Spinal cord (tissue), 9 donors: ENCODE measurements at regions not wholly inside any gene's neighbourhood (a gene's known extent, or its start where the extent isn't known, plus 50 kb on each side); places are given as distances from the start of the nearest gene placed in this dataset.

ENCODE experiments used
- DNase-seq, 6 donors: peaks; one replicate each; pipeline versions ENCODE4 v3.0.0 to v3.0.0-alpha.2; 2013 to 2015; ENCODE audit warnings: low spot score in 6 of 6, low read depth in 4 of 6
- H3K27ac ChIP-seq: one replicate; pipeline ENCODE4 v1.5.1; 2013; ENCODE audit warnings: low read depth, low read length, control low read depth
- H3K27me3 ChIP-seq: one replicate; pipeline ENCODE4 v1.6.1; 2013; ENCODE audit warnings: low read length; ENCODE audit not compliant: control insufficient read depth, insufficient read depth
- H3K36me3 ChIP-seq: one replicate; pipeline ENCODE4 v1.6.1; 2013; ENCODE audit warnings: low read length; ENCODE audit not compliant: control insufficient read depth, insufficient read depth
- H3K4me1 ChIP-seq: one replicate; pipeline ENCODE4 v1.6.1; 2013; ENCODE audit warnings: low read length; ENCODE audit not compliant: control insufficient read depth, insufficient read depth
- H3K4me3 ChIP-seq: one replicate; pipeline ENCODE4 v1.5.1; 2013; ENCODE audit warnings: low read depth, low read length, control low read depth
- H3K9me3 ChIP-seq: one replicate; pipeline ENCODE4 v1.6.1; 2013; ENCODE audit warnings: low read length; ENCODE audit not compliant: control insufficient read depth, insufficient read depth
- WGBS: methylation state at CpG from one replicate; pipeline ENCODE4 v1.1.5; 2013; ENCODE audit warnings: missing lambda C conversion rate; ENCODE audit not compliant: insufficient coverage; 5-methylcytosine and 5-hydroxymethylcytosine counted together
- donor health status: healthy.

GRCh38 chr4:64156253-64156652 is 253.0 kb downstream of the TECRL start:
- Histone ChIP-seq H3K27me3 (no peaks in the 10 kb centered on the region), H3K4me3 (no peak overlapping the region), H3K27ac (no peak overlapping the region), H3K9me3 (no peaks in the 10 kb centered on the region), H3K4me1 (no peaks in the 10 kb centered on the region), H3K36me3 (no peaks in the 10 kb centered on the region)
- no peak for DNase-seq

GRCh38 chr4:64146030-64146429 is 263.2 kb downstream of the TECRL start:
- H3K27ac ChIP-seq = no peak overlapping the region
- H3K4me3 ChIP-seq = no peak overlapping the region
- WGBS = 100% methylated on average over 1 of the region's 3 CpGs
- H3K36me3 ChIP-seq = no peaks in the 10 kb centered on the region
- DNase-seq = no peak
- no peaks in the 10 kb centered on the region for H3K4me1 ChIP-seq
- H3K9me3 ChIP-seq = peaks cover 2% of the 10 kb centered on the region
- no peaks in the 10 kb centered on the region for H3K27me3 ChIP-seq

- Histone ChIP-seq H3K27ac (no peak overlapping the region), H3K27me3 (no peaks in the 10 kb centered on the region), H3K36me3 (no peaks in the 10 kb centered on the region), H3K4me1 (no peaks in the 10 kb centered on the region), H3K4me3 (no peak overlapping the region), H3K9me3 (peaks cover 2% of the 10 kb centered on the region)
- no CpG with 5 or more reads among the region's 1 CpG for WGBS
- DNase-seq = peak in 1 of 6 donors; percentile 10
Measured at GRCh38 chr4:64144994-64145393, 264.3 kb downstream of the TECRL start.

- Histone ChIP-seq H3K27ac (no peak overlapping the region), H3K4me1 (no peaks in the 10 kb centered on the region), H3K27me3 (no peaks in the 10 kb centered on the region), H3K9me3 (no peaks in the 10 kb centered on the region), H3K36me3 (no peaks in the 10 kb centered on the region), H3K4me3 (no peak overlapping the region)
- WGBS = no CpG with 5 or more reads among the region's 4 CpGs
- DNase-seq = no peak
Measured at GRCh38 chr4:64130907-64131306, 278.3 kb downstream of the TECRL start.

- no CpG with 5 or more reads among the region's 1 CpG for WGBS
- no peaks in the 10 kb centered on the region for H3K4me1 ChIP-seq
- no peaks in the 10 kb centered on the region for H3K9me3 ChIP-seq
- no peak overlapping the region for H3K27ac ChIP-seq
- H3K4me3 ChIP-seq = no peak overlapping the region
- H3K27me3 ChIP-seq = no peaks in the 10 kb centered on the region
- no peak for DNase-seq
- H3K36me3 ChIP-seq = no peaks in the 10 kb centered on the region
Measured at GRCh38 chr4:64125354-64125753, 283.9 kb downstream of the TECRL start.

GRCh38 chr4:64121803-64122202 is 287.4 kb downstream of the TECRL start:
- no peak for DNase-seq
- Histone ChIP-seq H3K27ac (no peak overlapping the region), H3K4me1 (no peaks in the 10 kb centered on the region), H3K4me3 (no peak overlapping the region), H3K9me3 (no peaks in the 10 kb centered on the region), H3K36me3 (no peaks in the 10 kb centered on the region), H3K27me3 (no peaks in the 10 kb centered on the region)
- 100% methylated on average over 1 of the region's 4 CpGs for WGBS

- no peak overlapping the region for H3K27ac ChIP-seq
- no peaks in the 10 kb centered on the region for H3K4me1 ChIP-seq
- H3K9me3 ChIP-seq = no peaks in the 10 kb centered on the region
- no CpG with 5 or more reads among the region's 1 CpG for WGBS
- no peak for DNase-seq
- no peak overlapping the region for H3K4me3 ChIP-seq
- no peaks in the 10 kb centered on the region for H3K36me3 ChIP-seq
- H3K27me3 ChIP-seq = no peaks in the 10 kb centered on the region
Measured at GRCh38 chr4:64105903-64106302, 303.3 kb downstream of the TECRL start.

GRCh38 chr4:64095398-64095797 is 313.9 kb downstream of the TECRL start:
- Histone ChIP-seq H3K4me1 (no peaks in the 10 kb centered on the region), H3K36me3 (no peaks in the 10 kb centered on the region), H3K9me3 (no peaks in the 10 kb centered on the region), H3K27ac (no peak overlapping the region), H3K4me3 (no peak overlapping the region), H3K27me3 (no peaks in the 10 kb centered on the region)
- no CpG with 5 or more reads among the region's 1 CpG for WGBS
- DNase-seq = no peak

GRCh38 chr4:64079316-64079715 is 329.9 kb downstream of the TECRL start:
- Histone ChIP-seq H3K4me1 (no peaks in the 10 kb centered on the region), H3K36me3 (no peaks in the 10 kb centered on the region), H3K4me3 (no peak overlapping the region), H3K27ac (no peak overlapping the region), H3K27me3 (no peaks in the 10 kb centered on the region), H3K9me3 (no peaks in the 10 kb centered on the region)
- DNase-seq = no peak

GRCh38 chr4:64068096-64068495 is 341.2 kb downstream of the TECRL start:
- 100% methylated on average over 1 of the region's 4 CpGs for WGBS
- Histone ChIP-seq H3K27me3 (no peaks in the 10 kb centered on the region), H3K9me3 (no peaks in the 10 kb centered on the region), H3K27ac (no peak overlapping the region), H3K4me1 (no peaks in the 10 kb centered on the region), H3K4me3 (no peak overlapping the region), H3K36me3 (no peaks in the 10 kb centered on the region)
- DNase-seq = no peak
